Endodermal cell (in vitro differentiated cells): ENCODE measurements at regions not wholly inside any gene's neighbourhood (a gene's known extent, or its start where the extent isn't known, plus 50 kb on each side); places are given as distances from the start of the nearest gene placed in this dataset.

Experiments used
- DNase-seq: peaks from one replicate; pipeline ENCODE4 v3.0.0-alpha.2; 2017
- H3K27ac ChIP-seq: 2 replicates; pipeline ENCODE4 v1.5.1; 2013; ENCODE audit warnings: mild to moderate bottlenecking, low read depth, low read length, moderate library complexity
- H3K27me3 ChIP-seq: 2 replicates; pipeline ENCODE4 v1.6.1; 2013; ENCODE audit warnings: mild to moderate bottlenecking, low read length, moderate library complexity; ENCODE audit not compliant: insufficient read depth, control insufficient read depth, poor library complexity, severe bottlenecking
- H3K36me3 ChIP-seq: 2 replicates; pipeline ENCODE4 v1.7.0; 2013; ENCODE audit warnings: mild to moderate bottlenecking, low read length, moderate library complexity; ENCODE audit not compliant: control insufficient read depth, insufficient read depth
- H3K4me1 ChIP-seq: one replicate; pipeline ENCODE4 v1.7.0; 2013; ENCODE audit warnings: low read length; ENCODE audit not compliant: control insufficient read depth, insufficient read depth
- H3K4me3 ChIP-seq: 2 replicates; pipeline ENCODE4 v1.5.1; 2013; ENCODE audit warnings: mild to moderate bottlenecking, low read length, moderate library complexity
- H3K9ac ChIP-seq: 2 replicates; pipeline ENCODE4 v1.6.1; 2013; ENCODE audit warnings: mild to moderate bottlenecking, low read length, moderate library complexity; ENCODE audit not compliant: poor library complexity, severe bottlenecking; ENCODE audit errors: extremely low read depth
- H3K9me3 ChIP-seq: 2 replicates; pipeline ENCODE4 v1.6.1; 2013; ENCODE audit warnings: mild to moderate bottlenecking, low read length, moderate library complexity; ENCODE audit not compliant: control insufficient read depth
- H3K27ac Mint-ChIP-seq: 2 replicates; pipeline ENCODE4 v1.8.0; 2020; ENCODE audit warnings: mixed read lengths
- H3K27me3 Mint-ChIP-seq: 2 replicates; pipeline ENCODE4 v1.8.0; 2021; ENCODE audit warnings: mild to moderate bottlenecking, mixed read lengths; ENCODE audit not compliant: insufficient read depth
- H3K36me3 Mint-ChIP-seq: 2 replicates; pipeline ENCODE4 v1.8.0; 2020; ENCODE audit warnings: low read depth, mixed read lengths
- H3K4me1 Mint-ChIP-seq: 2 replicates; pipeline ENCODE4 v1.8.0; 2020; ENCODE audit warnings: mixed read lengths
- H3K4me3 Mint-ChIP-seq: 2 replicates; pipeline ENCODE4 v1.8.0; 2020; ENCODE audit warnings: mild to moderate bottlenecking, moderate library complexity, mixed read lengths
- H3K9me3 Mint-ChIP-seq: 2 replicates; pipeline ENCODE4 v1.8.0; 2020; ENCODE audit warnings: mild to moderate bottlenecking, mixed read lengths
- WGBS, 2 experiments: methylation state at CpG; one replicate each; pipeline versions ENCODE4 v1.1.5 to v1.1.7; 2013; ENCODE audit warnings: missing lambda C conversion rate in 2 of 2, mixed read lengths in 1 of 2; ENCODE audit not compliant: insufficient coverage in 1 of 2, insufficient read length in 1 of 2; 5-methylcytosine and 5-hydroxymethylcytosine counted together
- TF ChIP-seq, protein P1 (sequence below): fragments of 200-600 bp; sonication (generic); conservative IDR thresholded peaks from 2 replicates; pipeline ENCODE4 v1.5.0; 2021; ENCODE audit warnings: antibody characterized with exemption, mild to moderate bottlenecking

DNA sequence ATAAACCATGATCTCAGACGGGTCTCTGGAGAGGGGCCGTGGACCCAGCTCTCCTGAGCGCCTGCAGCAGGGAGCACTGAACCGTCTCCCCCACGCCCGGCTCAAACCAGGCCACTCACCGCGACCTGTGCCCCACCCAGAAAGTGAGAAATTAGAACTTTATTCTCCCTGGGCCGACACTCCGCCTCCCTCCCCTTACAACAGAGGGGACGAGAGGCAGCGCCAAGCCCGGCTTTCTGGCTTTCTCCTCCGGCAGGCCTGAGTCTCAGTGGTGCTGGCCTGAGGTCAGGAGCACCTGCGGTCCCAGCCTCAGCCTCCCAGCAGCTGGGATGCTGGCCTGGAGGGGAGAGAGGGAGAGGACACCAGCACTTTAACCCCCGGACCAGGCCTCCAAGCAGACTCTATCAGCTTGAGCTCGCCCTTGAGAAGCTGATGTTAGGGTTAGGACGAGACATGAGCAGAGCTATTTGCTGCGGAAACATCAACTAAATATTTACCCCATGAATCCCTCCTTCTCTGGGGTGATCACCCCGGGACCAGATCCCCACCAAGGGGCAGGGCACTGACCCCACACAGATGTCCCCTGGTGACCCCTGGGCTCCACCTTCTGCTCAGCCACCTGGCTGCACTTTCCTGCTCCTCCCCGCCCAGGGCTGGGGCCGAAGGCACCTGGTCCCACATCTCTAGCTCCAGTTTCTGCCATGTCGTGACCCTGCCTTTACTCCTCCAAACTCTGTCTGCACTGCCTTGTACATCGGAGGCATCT lies 856.3 kb upstream of the SALL3 start:
- no peaks in the 10 kb centered on the region for H3K9me3 ChIP-seq
- TF ChIP-seq, protein P1, sequence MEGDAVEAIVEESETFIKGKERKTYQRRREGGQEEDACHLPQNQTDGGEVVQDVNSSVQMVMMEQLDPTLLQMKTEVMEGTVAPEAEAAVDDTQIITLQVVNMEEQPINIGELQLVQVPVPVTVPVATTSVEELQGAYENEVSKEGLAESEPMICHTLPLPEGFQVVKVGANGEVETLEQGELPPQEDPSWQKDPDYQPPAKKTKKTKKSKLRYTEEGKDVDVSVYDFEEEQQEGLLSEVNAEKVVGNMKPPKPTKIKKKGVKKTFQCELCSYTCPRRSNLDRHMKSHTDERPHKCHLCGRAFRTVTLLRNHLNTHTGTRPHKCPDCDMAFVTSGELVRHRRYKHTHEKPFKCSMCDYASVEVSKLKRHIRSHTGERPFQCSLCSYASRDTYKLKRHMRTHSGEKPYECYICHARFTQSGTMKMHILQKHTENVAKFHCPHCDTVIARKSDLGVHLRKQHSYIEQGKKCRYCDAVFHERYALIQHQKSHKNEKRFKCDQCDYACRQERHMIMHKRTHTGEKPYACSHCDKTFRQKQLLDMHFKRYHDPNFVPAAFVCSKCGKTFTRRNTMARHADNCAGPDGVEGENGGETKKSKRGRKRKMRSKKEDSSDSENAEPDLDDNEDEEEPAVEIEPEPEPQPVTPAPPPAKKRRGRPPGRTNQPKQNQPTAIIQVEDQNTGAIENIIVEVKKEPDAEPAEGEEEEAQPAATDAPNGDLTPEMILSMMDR, result no peak
- WGBS, 2 experiments, result 87 to 89% methylated on average over 9 to 24 of the region's 24 CpGs
- no peak overlapping the region for H3K27ac ChIP-seq
- no peak overlapping the region for H3K4me3 ChIP-seq
- H3K36me3 ChIP-seq, result no peaks in the 10 kb centered on the region
- no peak for DNase-seq
- peaks cover 24% of the 10 kb centered on the region for H3K27me3 Mint-ChIP-seq
- no peak overlapping the region for H3K27ac Mint-ChIP-seq
- H3K4me1 ChIP-seq, result peaks cover 10% of the 10 kb centered on the region
- H3K27me3 ChIP-seq, result no peaks in the 10 kb centered on the region
- H3K4me1 Mint-ChIP-seq, result peaks cover 13% of the 10 kb centered on the region
- no peak overlapping the region for H3K4me3 Mint-ChIP-seq
- peaks cover 9% of the 10 kb centered on the region for H3K9me3 Mint-ChIP-seq
- H3K9ac ChIP-seq, result no peak overlapping the region
- H3K36me3 Mint-ChIP-seq, result no peaks in the 10 kb centered on the region

DNA sequence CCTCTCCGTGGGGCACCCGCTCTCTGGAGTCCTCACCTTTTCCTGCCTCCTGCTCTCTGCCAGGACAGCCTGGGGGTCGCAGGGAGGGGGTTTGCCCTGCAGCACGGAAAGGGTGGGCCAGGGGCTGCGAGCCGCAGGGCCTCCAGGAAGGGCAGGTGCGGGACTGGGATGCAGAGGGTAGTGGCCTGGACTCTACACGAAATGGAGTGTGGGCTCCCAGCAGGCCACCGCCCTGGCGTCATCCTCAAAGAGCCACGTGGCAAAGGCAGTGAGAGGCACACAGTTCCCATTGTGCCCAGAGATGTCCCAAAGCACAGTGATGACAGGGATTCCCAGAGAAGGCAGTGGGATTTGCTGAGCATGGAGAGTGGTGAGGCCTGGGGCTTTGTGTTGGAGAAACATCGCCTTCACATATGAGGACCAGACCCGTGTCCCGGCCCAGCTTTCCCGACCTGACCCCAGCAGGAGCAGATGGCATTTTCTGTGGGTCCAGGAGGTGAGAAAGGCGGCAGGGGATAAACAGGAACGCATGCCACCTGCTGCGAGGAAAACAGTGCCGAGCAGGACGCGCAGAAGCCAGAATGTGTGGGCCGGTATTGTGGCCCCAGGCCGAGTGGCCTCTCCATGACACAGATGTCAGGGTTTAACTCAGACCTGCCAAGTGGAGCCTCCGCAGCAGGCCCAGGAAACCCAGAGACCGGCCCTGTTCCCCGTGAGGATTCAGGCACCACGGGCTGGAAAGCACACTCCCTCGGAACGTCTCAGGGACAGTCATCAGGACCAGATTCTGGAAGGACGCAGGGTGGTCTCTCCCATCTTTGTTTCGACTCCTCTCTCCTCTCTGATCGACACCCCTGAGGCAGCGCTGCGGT lies 855.5 kb upstream of the SALL3 start:
- no peaks in the 10 kb centered on the region for H3K36me3 ChIP-seq
- Mint-ChIP-seq H3K36me3 (no peaks in the 10 kb centered on the region), H3K9me3 (peaks cover 3% of the 10 kb centered on the region), H3K27me3 (peaks cover 31% of the 10 kb centered on the region), H3K27ac (no peak overlapping the region), H3K4me3 (no peak overlapping the region), H3K4me1 (peaks cover 13% of the 10 kb centered on the region)
- WGBS, 2 experiments, result 92% methylated on average over 21 to 34 of the region's 34 CpGs
- TF ChIP-seq, protein P1, result no peak
- H3K4me1 ChIP-seq, result peaks cover 10% of the 10 kb centered on the region
- H3K4me3 ChIP-seq, result no peak overlapping the region
- H3K27ac ChIP-seq, result no peak overlapping the region
- H3K9me3 ChIP-seq, result no peaks in the 10 kb centered on the region
- DNase-seq, result no peak
- H3K9ac ChIP-seq, result no peak overlapping the region
- no peaks in the 10 kb centered on the region for H3K27me3 ChIP-seq

DNA sequence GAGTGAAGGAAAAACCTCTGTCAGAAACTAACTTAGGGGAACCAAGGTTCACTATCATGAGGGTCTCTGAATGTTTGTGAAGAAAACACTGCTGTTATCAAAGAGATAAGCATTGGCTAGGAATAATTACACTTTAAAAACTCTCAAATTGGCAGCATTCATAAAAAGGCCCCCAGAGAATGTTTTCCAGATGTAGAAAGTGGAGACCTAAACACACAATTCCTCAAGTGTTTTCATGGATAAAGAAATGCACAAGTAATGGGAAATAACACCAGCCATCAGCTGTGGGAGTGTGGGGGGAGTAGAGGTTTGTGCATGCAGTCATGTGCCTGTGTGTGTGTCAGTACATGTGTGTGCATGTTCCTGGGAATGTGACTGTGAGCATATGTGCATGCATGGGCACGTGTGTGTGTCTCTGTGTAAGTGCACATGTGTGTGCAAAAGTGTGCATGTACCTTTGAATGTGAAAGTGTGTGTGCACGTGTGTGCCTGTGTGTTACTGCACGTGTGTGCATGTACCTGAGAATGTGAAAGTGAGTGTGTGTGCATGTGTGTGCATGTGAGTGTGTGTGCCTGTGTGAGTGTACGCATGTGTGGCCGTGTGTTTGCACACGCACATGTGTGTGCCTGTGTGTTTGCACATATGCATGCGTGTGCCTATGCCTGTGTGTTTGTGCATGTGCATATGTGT lies 854.3 kb upstream of the SALL3 start:
- Histone ChIP-seq H3K4me3 (no peak overlapping the region), H3K36me3 (no peaks in the 10 kb centered on the region), H3K27ac (no peak overlapping the region), H3K27me3 (no peaks in the 10 kb centered on the region), H3K9me3 (no peaks in the 10 kb centered on the region), H3K9ac (no peak overlapping the region), H3K4me1 (peaks cover 10% of the 10 kb centered on the region)
- no peaks in the 10 kb centered on the region for H3K9me3 Mint-ChIP-seq
- peaks cover 43% of the 10 kb centered on the region for H3K27me3 Mint-ChIP-seq
- no peaks in the 10 kb centered on the region for H3K36me3 Mint-ChIP-seq
- H3K4me1 Mint-ChIP-seq, result peaks cover 13% of the 10 kb centered on the region
- 89 to 99% methylated on average over 7 of the region's 7 CpGs for WGBS, 2 experiments
- TF ChIP-seq, protein P1, result no peak
- DNase-seq, result no peak
- no peak overlapping the region for H3K4me3 Mint-ChIP-seq
- H3K27ac Mint-ChIP-seq, result no peak overlapping the region
